ENCODE measurements at regions not wholly inside any gene's neighbourhood (a gene's known extent, or its start where the extent isn't known, plus 50 kb on each side); places are given as distances from the start of the nearest gene placed in this dataset.
"Not testable (repeated sequence)": the region's sequence is repeated elsewhere in the genome, so short reads cannot be mapped to it uniquely, and the experiment has no call there.

DNA sequence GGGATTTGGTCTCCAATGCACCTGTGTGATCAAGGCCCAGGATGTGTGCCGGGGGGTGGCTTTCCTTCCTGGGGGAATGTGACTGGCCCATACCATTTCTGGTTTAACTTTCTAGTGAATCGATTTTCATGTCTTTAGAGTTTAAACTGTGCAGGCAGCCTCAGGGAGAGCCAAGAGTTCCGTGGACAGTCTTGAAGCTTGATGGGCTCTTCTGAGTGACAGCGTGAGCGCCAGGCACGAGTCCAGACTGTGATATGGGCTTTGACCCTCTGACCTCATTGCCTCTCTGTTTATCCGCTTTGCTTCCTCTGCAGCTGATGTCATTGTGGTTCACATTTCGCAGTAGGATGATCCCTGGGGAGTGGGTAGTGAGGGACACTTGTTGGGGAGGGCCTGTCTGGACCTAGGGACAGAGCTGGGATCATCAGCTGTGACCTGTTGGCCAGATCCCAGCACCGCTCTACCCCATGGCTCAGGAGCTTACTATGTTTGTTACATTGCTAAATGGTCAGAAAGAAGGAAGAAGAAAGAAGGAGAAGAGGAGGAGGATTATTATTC lies 80.6 kb upstream of the CLDN5 start:
- TF ChIP-seq CTCF (IDR thresholded peaks at IDR 0.05) = no peak
- intact Hi-C loops (cut with DNase I) = no loop called here

DNA sequence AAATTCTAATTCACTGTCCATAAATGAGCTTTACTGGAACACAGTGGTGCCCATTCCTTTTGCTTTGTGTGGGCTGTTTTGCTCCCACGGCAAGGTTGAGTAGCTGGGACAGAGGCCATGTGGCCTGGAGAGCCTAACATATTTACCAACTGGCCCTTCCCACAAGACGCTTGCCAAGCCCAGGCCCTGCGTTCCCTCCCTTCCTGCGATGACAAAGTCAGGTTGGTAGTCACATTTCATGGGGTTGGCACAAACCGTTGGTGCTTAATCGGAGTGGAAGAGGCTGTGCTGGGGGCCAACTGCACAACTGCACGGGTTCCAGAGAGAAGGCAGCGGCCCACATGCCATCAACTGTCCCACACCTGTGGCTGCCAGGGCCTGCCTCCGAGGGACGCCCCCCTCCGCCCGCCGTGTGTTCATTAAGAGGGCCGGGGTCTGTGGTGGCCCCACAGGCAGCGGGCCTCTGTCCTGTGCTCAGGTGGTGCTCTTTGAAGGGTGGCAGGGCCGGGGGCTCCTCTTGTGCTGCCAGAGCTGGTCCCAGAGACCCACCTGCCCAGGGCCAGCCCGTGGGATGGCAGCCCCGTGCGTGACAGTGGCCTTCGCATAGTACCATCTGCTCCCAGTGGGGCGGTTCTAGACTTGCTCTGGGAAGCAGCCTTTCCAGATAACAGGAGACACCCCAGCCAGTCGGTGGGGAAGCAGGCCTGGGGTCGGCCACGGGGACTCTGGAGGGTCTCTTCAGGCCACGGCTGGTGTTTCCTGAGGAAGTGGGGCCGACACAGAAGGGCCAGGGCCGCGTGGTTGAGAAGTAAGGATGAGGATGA lies 81.5 kb upstream of the CLDN5 start:
- Histone ChIP-seq H3K27me3 (peaks cover 11% of the 10 kb centered on the region), H3K4me3 (no peak overlapping the region), H3K36me3 (no peaks in the 10 kb centered on the region), H3K27ac (peak overlapping the region; percentile 11), H3K4me1 (no peaks in the 10 kb centered on the region), H3K9me3 (no peaks in the 10 kb centered on the region)
- intact Hi-C loops (cut with DNase I) = no loop called here
- no peak for DNase-seq
- peak; percentile 5 for ATAC-seq
- no peak for TF ChIP-seq CTCF (IDR thresholded peaks at IDR 0.05)

More for the DNA sequence above, 80.6 kb upstream of the CLDN5 start:
- H3K4me3 ChIP-seq = no peak overlapping the region
- ATAC-seq (peak; percentile 19), DNase-seq (no peak)
- no peaks in the 10 kb centered on the region for H3K4me1 ChIP-seq
- H3K36me3 ChIP-seq = no peaks in the 10 kb centered on the region
- H3K9me3 ChIP-seq = no peaks in the 10 kb centered on the region
- H3K27ac ChIP-seq = peak overlapping the region; percentile 11
- peaks cover 11% of the 10 kb centered on the region for H3K27me3 ChIP-seq

DNA sequence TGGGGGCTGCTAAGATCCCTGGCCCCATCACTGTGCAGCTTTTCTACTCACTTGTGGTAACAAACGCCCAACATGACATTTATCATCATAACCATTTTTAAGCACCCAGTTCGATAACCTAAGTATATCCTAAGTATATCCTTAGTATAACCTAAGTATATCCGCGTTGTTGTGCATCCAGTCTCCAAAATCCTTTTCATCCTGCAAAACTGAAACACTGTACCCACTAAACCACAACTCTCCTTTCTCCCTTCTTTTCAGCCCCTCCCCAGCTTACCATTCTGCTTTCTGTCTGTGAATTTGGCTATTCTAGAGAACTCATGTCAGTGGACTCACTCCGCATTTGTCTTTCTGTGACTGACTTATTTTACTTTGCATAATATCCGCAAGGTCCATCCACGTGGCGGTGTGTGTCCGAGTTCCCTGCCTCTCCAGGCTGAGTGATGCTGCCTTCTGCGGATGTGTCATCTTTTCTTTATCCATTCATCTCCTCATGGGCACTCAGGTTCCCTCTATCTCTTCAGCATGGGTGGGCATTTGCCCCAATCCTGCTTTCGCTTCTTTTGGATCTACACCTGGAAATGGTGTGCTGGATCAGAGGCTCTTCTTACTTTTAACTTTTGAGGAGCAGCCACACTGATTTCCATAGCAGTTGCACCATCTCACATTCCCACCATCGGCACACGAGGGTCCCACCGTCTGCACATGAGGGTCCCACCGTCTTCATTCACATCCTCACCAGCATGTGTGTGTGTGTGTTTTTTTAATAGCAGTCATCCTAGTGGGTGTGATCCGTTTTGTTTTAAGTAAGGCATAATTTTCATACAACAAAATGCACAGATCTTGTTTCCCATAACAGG lies 82.4 kb upstream of the CLDN5 start:
- peaks cover 11% of the 10 kb centered on the region for H3K27me3 ChIP-seq
- H3K9me3 ChIP-seq = no peaks in the 10 kb centered on the region
- ATAC-seq (no peak), DNase-seq (no peak)
- no peak for TF ChIP-seq CTCF (IDR thresholded peaks at IDR 0.05)
- H3K36me3 ChIP-seq = no peaks in the 10 kb centered on the region
- intact Hi-C loops (cut with DNase I) = no loop called here
- no peak overlapping the region for H3K4me3 ChIP-seq
- no peak overlapping the region for H3K27ac ChIP-seq
- no peaks in the 10 kb centered on the region for H3K4me1 ChIP-seq

DNA sequence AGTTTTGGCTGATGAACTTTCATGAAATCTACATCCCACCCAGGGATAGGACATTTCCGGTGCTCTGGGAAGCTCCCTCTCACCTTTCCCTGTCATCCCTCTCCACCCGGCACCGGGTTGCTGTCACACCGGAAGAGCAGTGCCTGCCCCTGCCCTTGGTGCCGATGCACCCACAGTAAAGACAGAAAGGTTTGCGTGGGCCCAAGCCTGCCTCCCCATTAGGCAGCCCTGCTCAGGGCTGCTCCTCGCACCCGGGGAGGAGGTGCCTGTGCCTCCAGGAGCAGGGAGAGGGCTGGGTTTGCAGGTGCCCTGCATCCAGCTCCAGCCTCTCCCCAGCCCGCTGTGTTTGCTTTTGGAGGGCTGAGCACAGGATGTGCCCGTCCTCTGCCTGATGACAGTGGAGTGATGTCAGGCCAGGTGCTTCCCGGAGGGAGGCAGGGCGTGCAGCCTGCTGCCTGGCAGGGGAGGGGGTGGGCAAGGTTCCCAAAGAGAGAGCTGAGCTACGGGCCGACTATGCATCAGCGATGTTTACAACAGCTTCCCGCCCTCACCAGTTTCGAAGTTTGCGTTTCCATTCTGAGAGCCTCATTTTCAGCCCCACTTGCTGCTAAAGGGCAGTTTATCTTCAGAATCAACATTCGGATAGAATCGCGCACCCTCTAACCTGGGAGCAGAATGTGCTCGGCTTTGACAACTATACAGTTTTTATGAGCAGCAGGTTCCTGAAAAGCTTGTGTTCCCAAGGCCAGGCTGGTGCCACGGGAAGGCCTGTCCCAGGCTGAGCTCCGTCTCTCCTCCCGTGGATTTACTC lies 83.2 kb upstream of the CLDN5 start:
- ATAC-seq = peak; percentile 83
- Histone ChIP-seq H3K36me3 (no peaks in the 10 kb centered on the region), H3K27me3 (peaks cover 11% of the 10 kb centered on the region), H3K4me3 (no peak overlapping the region), H3K4me1 (no peaks in the 10 kb centered on the region), H3K9me3 (no peaks in the 10 kb centered on the region), H3K27ac (no peak overlapping the region)
- TF ChIP-seq CTCF (IDR thresholded peaks at IDR 0.05) = no peak
- intact Hi-C loops (cut with DNase I) = no loop called here
- DNase-seq = peak; percentile 77

- ATAC-seq = no peak
- Histone ChIP-seq H3K27me3 (peaks cover 11% of the 10 kb centered on the region), H3K36me3 (no peaks in the 10 kb centered on the region), H3K4me3 (no peak overlapping the region), H3K4me1 (no peaks in the 10 kb centered on the region), H3K9me3 (no peaks in the 10 kb centered on the region), H3K27ac (no peak overlapping the region)
- DNase-seq = no peak
- TF ChIP-seq CTCF (IDR thresholded peaks at IDR 0.05) = no peak
- intact Hi-C loops (cut with DNase I) = no loop called here
Observed at GRCh38 chr22:19608003-19608690, 83.9 kb upstream of the CLDN5 start.

DNA sequence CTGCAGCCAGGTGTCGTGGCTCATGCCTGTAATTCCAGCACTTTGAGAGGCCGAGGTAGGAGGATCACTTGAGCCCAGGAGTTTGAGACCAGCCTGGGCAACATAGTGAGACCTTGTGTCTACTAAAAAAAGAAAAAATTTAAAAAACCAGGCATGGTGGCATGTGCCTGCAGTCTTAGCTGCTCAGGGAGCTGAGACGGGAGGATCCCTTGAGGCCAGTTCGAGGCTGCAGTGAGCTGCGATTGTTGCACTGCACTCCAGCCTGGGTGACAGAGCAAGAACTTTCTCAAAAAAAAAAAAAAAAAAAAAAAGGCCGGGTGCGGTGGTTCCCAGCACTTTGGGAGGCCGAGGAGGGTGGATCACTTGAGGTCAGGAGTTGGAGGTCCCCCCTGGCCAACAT lies 85.5 kb upstream of the CLDN5 start:
- H3K27me3 ChIP-seq = peaks cover 11% of the 10 kb centered on the region
- ATAC-seq, H3K9me3 ChIP-seq, H3K36me3 ChIP-seq, H3K4me3 ChIP-seq, DNase-seq, H3K27ac ChIP-seq, H3K4me1 ChIP-seq: not testable (repeated sequence)
- intact Hi-C loops (cut with DNase I) = loop anchor here (10.0 kb wide), 1 partner anchor 85 kb away; the partner anchor contains the start of gene CLDN5
